Panc1 (cell line): ENCODE measurements at regions not wholly inside any gene's neighbourhood (a gene's known extent, or its start where the extent isn't known, plus 50 kb on each side); places are given as distances from the start of the nearest gene placed in this dataset.

Source experiments
- ATAC-seq: fragments of 200-7000 bp; cut with Tn5 transposase; 2 replicates; pipeline ENCODE4 v1.9.1; 2020; ENCODE audit warnings: mild to moderate bottlenecking, moderate library complexity
- BruUV-seq: library from RNA; stranded (reverse); fragments of 400-500 nt; replicated peaks from 2 replicates; lab custom pipeline; 2021; lab: Mats Ljungman, UMichigan
- CTCF ChIA-PET: fragments of 300-600 bp; sonication (Branson Sonifier 250); formaldehyde crosslinking; loops from one replicate; lab custom pipeline; 2022; ENCODE audit warnings: antibody characterized with exemption; lab: Charles Lee
- POLR2A ChIA-PET: fragments of 300-600 bp; sonication (Branson Sonifier 250); formaldehyde crosslinking; loops from one replicate; lab custom pipeline; 2022; ENCODE audit warnings: antibody characterized with exemption; lab: Charles Lee
- DNase-seq: peaks from one replicate; pipeline ENCODE4 v3.0.0-alpha.2; 2010; ENCODE audit warnings: low read depth, low spot score
- H3K27ac ChIP-seq: 2 replicates; pipeline ENCODE4 v1.5.1; 2011; ENCODE audit warnings: mild to moderate bottlenecking, low read length, inconsistent platforms
- H3K27me3 ChIP-seq: fragments of 200-500 bp; sonication (Bioruptor generic); 2 replicates; pipeline ENCODE4 v1.6.0; 2014; ENCODE audit warnings: low read length, inconsistent platforms; ENCODE audit not compliant: control insufficient read depth, insufficient read depth
- H3K36me3 ChIP-seq: fragments of 200-500 bp; sonication (Bioruptor generic); 2 replicates; pipeline ENCODE4 v1.5.1; 2014; ENCODE audit warnings: inconsistent platforms, mild to moderate bottlenecking, low read length, moderate library complexity; ENCODE audit not compliant: control insufficient read depth, insufficient read depth
- H3K4me1 ChIP-seq: 2 replicates; pipeline ENCODE4 v1.5.1; 2011; ENCODE audit warnings: inconsistent platforms, mild to moderate bottlenecking, low read length, moderate library complexity; ENCODE audit not compliant: control insufficient read depth, insufficient read depth
- H3K4me3 ChIP-seq, 2 experiments: 2 replicates each; pipeline ENCODE4 v1.5.1; 2011 to 2012; ENCODE audit warnings: low read depth in 2 of 2, low read length in 2 of 2, mild to moderate bottlenecking in 2 of 2, inconsistent platforms in 1 of 2, moderate library complexity in 1 of 2
- H3K9me3 ChIP-seq: fragments of 200-500 bp; sonication (Bioruptor generic); 2 replicates; pipeline ENCODE4 v1.5.1; 2014; ENCODE audit warnings: low read depth, mild to moderate bottlenecking, inconsistent platforms, low read length, moderate library complexity; ENCODE audit not compliant: control insufficient read depth, insufficient read depth
- CTCF ChIP-seq: fragments of 450-650 bp; IDR thresholded peaks from 2 replicates; pipeline ENCODE4 v1.5.1; 2017; ENCODE audit warnings: mild to moderate bottlenecking
- POLR2AphosphoS5 ChIP-seq: IDR thresholded peaks from 2 replicates; pipeline ENCODE4 v1.6.1; 2012; ENCODE audit warnings: mild to moderate bottlenecking, low read depth, low read length, moderate library complexity
- REST ChIP-seq, 2 experiments: IDR thresholded peaks; 2 replicates each; pipeline ENCODE4 v1.6.1; 2011 to 2012; ENCODE audit warnings: low read depth in 2 of 2, control low read depth in 1 of 2, low read length in 1 of 2, mild to moderate bottlenecking in 1 of 2, moderate library complexity in 1 of 2; ENCODE audit not compliant: insufficient read depth in 1 of 2
- SIN3A ChIP-seq: IDR thresholded peaks from 2 replicates; pipeline ENCODE4 v1.6.1; 2012; ENCODE audit warnings: low read depth, mild to moderate bottlenecking, low read length, moderate library complexity, borderline replicate concordance; ENCODE audit not compliant: insufficient read depth
- TCF7L2 ChIP-seq: IDR thresholded peaks from 2 replicates; pipeline ENCODE4 v1.6.1; 2011; ENCODE audit warnings: mild to moderate bottlenecking, low read depth, low read length, inconsistent platforms
- in situ Hi-C: cut with HindIII; loops from 2 replicates; pipeline ENCODE4 v1.10.0; 2016; ENCODE audit warnings: low sequenced_read_pairs, low pct_unique_long_range_greater_than_20kb
- intact Hi-C: fragments of 100-400 bp; cut with micrococcal nuclease; formaldehyde crosslinking; loops from one replicate; pipeline ENCODE4 v1.10.0; 2022; ENCODE audit not compliant: unreplicated experiment

DNA sequence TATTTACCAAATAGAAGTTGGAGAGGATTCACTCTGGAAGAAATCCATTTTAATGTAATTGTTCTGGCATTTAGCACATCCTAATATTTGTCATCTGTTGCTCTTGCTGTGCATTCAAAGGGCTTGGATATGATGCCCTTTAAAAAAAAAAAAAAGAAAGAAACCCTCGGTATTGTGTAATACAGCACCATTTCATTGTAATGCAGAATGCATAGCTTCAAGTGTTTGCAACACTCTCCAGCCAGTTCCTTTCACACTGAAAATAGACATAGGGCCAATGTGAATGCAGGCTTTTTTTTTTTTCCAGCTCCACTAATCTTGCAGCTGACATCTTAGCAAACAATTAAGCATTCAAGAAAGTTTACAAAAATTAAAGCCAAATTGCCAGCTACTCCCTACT is 197.4 kb upstream of the POU3F2 start:
- Histone ChIP-seq H3K4me1 (no peaks in the 10 kb centered on the region), H3K27ac (no peak overlapping the region), H3K27me3 (no peaks in the 10 kb centered on the region; the same call in 1 of the 2 replicates), H3K4me3 (no peak overlapping the region), H3K36me3 (no peaks in the 10 kb centered on the region), H3K9me3 (no peaks in the 10 kb centered on the region)
- ChIA-PET POLR2A (no interaction called here), CTCF (no interaction called here)
- intact Hi-C loops (no loop called here), in situ Hi-C loops (no loop called here)
- ATAC-seq (no peak), DNase-seq (no peak)
- no TSS peak for BruUV-seq
- TF ChIP-seq SIN3A (no peak), POLR2AphosphoS5 (no peak), TCF7L2 (no peak), CTCF (no peak), REST (IDR thresholded peaks at IDR 0.05; ENCODE audit: insufficient read depth in 1 of 2, low read depth in 2 of 2, low read length in 1 of 2) (no peak)

GRCh38 chr6:98639089-98639635 is 195.2 kb upstream of the POU3F2 start:
- intact Hi-C loops, result no loop called here
- Histone ChIP-seq H3K27me3 (no peaks in the 10 kb centered on the region; the same call in 1 of the 2 replicates), H3K9me3 (no peaks in the 10 kb centered on the region), H3K4me1 (no peaks in the 10 kb centered on the region), H3K27ac (no peak overlapping the region), H3K36me3 (no peaks in the 10 kb centered on the region), H3K4me3 (no peak overlapping the region)
- no TSS peak for BruUV-seq
- no peak for ATAC-seq
- in situ Hi-C loops, result no loop called here
- ChIA-PET CTCF (no interaction called here), POLR2A (no interaction called here)
- DNase-seq, result no peak
- TF ChIP-seq REST (IDR thresholded peaks at IDR 0.05; ENCODE audit: insufficient read depth in 1 of 2, low read depth in 2 of 2, low read length in 1 of 2), result no peak
- no peak for TF ChIP-seq TCF7L2
- no peak for TF ChIP-seq POLR2AphosphoS5
- no peak for TF ChIP-seq SIN3A
- no peak for TF ChIP-seq CTCF
